SK-N-SH (cell line): ENCODE measurements at regions not wholly inside any gene's neighbourhood (a gene's known extent, or its start where the extent isn't known, plus 50 kb on each side); places are given as distances from the start of the nearest gene placed in this dataset.

Experiments
- CTCF ChIA-PET: fragments of 300-600, 350-600 bp; formaldehyde crosslinking; extraction: SDS; loops from one replicate; lab custom pipeline; 2021; lab: Yijun Ruan, JAX
- POLR2A ChIA-PET: fragments of 350-600 bp; sonication (Branson Sonifier 250); formaldehyde crosslinking; extraction: SDS; loops from one replicate; lab custom pipeline; 2020; ENCODE audit warnings: antibody characterized with exemption, inconsistent platforms; lab: Yijun Ruan, JAX
- DNase-seq: peaks from one replicate; pipeline ENCODE4 v3.0.0; 2012
- H2AFZ ChIP-seq: fragments of 200-600 bp; sonication (generic); 2 replicates; pipeline ENCODE4 v1.8.1; 2016; ENCODE audit warnings: antibody characterized with exemption, mild to moderate bottlenecking, low read depth
- H3F3A ChIP-seq: fragments of 200-600 bp; sonication (generic); replicated peaks from 2 replicates; pipeline ENCODE3; 2016; ENCODE audit warnings: antibody characterized with exemption, mild to moderate bottlenecking; ENCODE audit not compliant: insufficient read depth
- H3K27ac ChIP-seq, 2 experiments: fragments of 200-500 bp in 1 of 2; fragments of 200-600 bp in 1 of 2; sonication (Bioruptor generic) in 1 of 2; sonication (generic), shearing (Covaris generic) in 1 of 2; 2 replicates each; pipeline versions ENCODE4 v1.5.1 to v1.6.1; 2014 to 2016; ENCODE audit warnings: low read depth in 2 of 2, inconsistent platforms in 1 of 2, low read length in 1 of 2, mild to moderate bottlenecking in 1 of 2, mixed read lengths in 1 of 2
- H3K27me3 ChIP-seq: fragments of 200-600 bp; sonication (generic), shearing (Covaris generic); 2 replicates; pipeline ENCODE4 v1.6.1; 2016; ENCODE audit warnings: mixed run types; ENCODE audit not compliant: insufficient read depth
- H3K36me3 ChIP-seq, 2 experiments: fragments of 200-500 bp in 1 of 2; fragments of 200-600 bp in 1 of 2; sonication (Bioruptor generic) in 1 of 2; sonication (generic) in 1 of 2; replicated peaks in 1 of 2; 2 replicates each; pipeline versions ENCODE3 to v1.5.1; 2014 to 2016; ENCODE audit warnings: low read length in 1 of 2, mild to moderate bottlenecking in 1 of 2; ENCODE audit not compliant: insufficient read depth in 2 of 2, control insufficient read depth in 1 of 2
- H3K4me1 ChIP-seq, 2 experiments: fragments of 200-500 bp in 1 of 2; fragments of 200-600 bp in 1 of 2; sonication (Bioruptor generic) in 1 of 2; sonication (generic), shearing (Covaris generic) in 1 of 2; 2 replicates each; pipeline versions ENCODE4 v1.5.1 to v1.6.1; 2014 to 2016; ENCODE audit warnings: low read depth in 1 of 2, low read length in 1 of 2, mixed run types in 1 of 2; ENCODE audit not compliant: insufficient read depth in 2 of 2, control insufficient read depth in 1 of 2
- H3K4me2 ChIP-seq: fragments of 200-600 bp; sonication (generic), shearing (Covaris generic); 2 replicates; pipeline ENCODE4 v1.6.1; 2017; ENCODE audit warnings: mixed run types
- H3K4me3 ChIP-seq, 2 experiments: fragments of 200-500 bp in 1 of 2; fragments of 200-600 bp in 1 of 2; sonication (Bioruptor generic) in 1 of 2; sonication (generic), shearing (Covaris generic) in 1 of 2; 2 replicates each; pipeline versions ENCODE4 v1.5.1 to v1.8.1; 2014 to 2016; ENCODE audit warnings: low read depth in 2 of 2, inconsistent platforms in 1 of 2, low read length in 1 of 2, mild to moderate bottlenecking in 1 of 2, mixed read lengths in 1 of 2, moderate library complexity in 1 of 2
- H3K79me2 ChIP-seq: fragments of 200-600 bp; sonication (generic); 2 replicates; pipeline ENCODE4 v1.8.1; 2017; ENCODE audit warnings: mild to moderate bottlenecking; ENCODE audit not compliant: insufficient read depth
- H3K9ac ChIP-seq: fragments of 200-600 bp; sonication (generic); 2 replicates; pipeline ENCODE4 v1.6.1; 2017; ENCODE audit warnings: mixed run types
- H3K9me2 ChIP-seq: fragments of 200-600 bp; sonication (generic); 2 replicates; pipeline ENCODE4 v1.6.1; 2017; ENCODE audit warnings: mixed run types
- H3K9me3 ChIP-seq: fragments of 200-600 bp; sonication (generic); 2 replicates; pipeline ENCODE4 v1.6.1; 2017; ENCODE audit warnings: mixed run types, mild to moderate bottlenecking, moderate library complexity
- H4K20me1 ChIP-seq: fragments of 200-600 bp; sonication (generic); 2 replicates; pipeline ENCODE4 v1.6.1; 2017; ENCODE audit warnings: mild to moderate bottlenecking, mixed run types; ENCODE audit not compliant: insufficient read depth
- EP300 ChIP-seq, 2 experiments: IDR thresholded peaks; 2 replicates each; pipeline versions ENCODE4 v1.4.0 to v1.6.1; 2012; ENCODE audit warnings: borderline replicate concordance in 1 of 2, low read depth in 1 of 2, low read length in 1 of 2
- GABPA ChIP-seq: IDR thresholded peaks from 2 replicates; pipeline ENCODE4 v1.4.0; 2012; ENCODE audit warnings: low read depth, mild to moderate bottlenecking
- JUND ChIP-seq: IDR thresholded peaks from 2 replicates; pipeline ENCODE4 v1.4.0; 2012
- MXI1 ChIP-seq: IDR thresholded peaks from 2 replicates; pipeline ENCODE4 v1.6.1; 2012; ENCODE audit warnings: mild to moderate bottlenecking, low read depth, low read length, improper control_type of control experiment
- POLR2AphosphoS5 ChIP-seq: IDR thresholded peaks from 2 replicates; pipeline ENCODE4 v1.6.1; 2012; ENCODE audit warnings: low read depth, low read length
- SIN3A ChIP-seq: IDR thresholded peaks from 2 replicates; pipeline ENCODE4 v1.6.1; 2012; ENCODE audit warnings: low read depth, mild to moderate bottlenecking, low read length, moderate library complexity, borderline replicate concordance
- SMC3 ChIP-seq: IDR thresholded peaks from 2 replicates; pipeline ENCODE4 v1.6.1; 2012; ENCODE audit warnings: low read depth, low read length, improper control_type of control experiment
- TAF1 ChIP-seq: IDR thresholded peaks from 2 replicates; pipeline ENCODE4 v1.6.1; 2012; ENCODE audit warnings: low read depth, mild to moderate bottlenecking, low read length, moderate library complexity, borderline replicate concordance
- TCF12 ChIP-seq: IDR thresholded peaks from 2 replicates; pipeline ENCODE4 v1.4.0; 2012
- WGBS: methylation state at CpG from one replicate; pipeline ENCODE4 v1.1.6; 2017; ENCODE audit warnings: low lambda C conversion rate; 5-methylcytosine and 5-hydroxymethylcytosine counted together
- TF ChIP-seq, protein P1 (sequence below): IDR thresholded peaks from 2 replicates; pipeline ENCODE4 v1.4.0; 2012; ENCODE audit warnings: low read depth, borderline replicate concordance
- TF ChIP-seq, protein P2 (sequence below): IDR thresholded peaks from 2 replicates; pipeline ENCODE4 v1.4.0; 2012; ENCODE audit warnings: low read depth
- TF ChIP-seq, protein P3 (sequence below): fragments of 150-350 bp; IDR thresholded peaks from 2 replicates; pipeline ENCODE4 v1.6.1; 2017; ENCODE audit warnings: antibody characterized with exemption, low read length, low read depth, borderline replicate concordance

- TF ChIP-seq MXI1 (no peak), EP300 (IDR thresholded peaks at IDR 0.05; ENCODE audit: borderline replicate concordance in 1 of 2, low read depth in 1 of 2, low read length in 1 of 2) (no peak), JUND (no peak)
- peaks cover 3 to 42% of the 10 kb centered on the region in 2 experiments for H3K36me3 ChIP-seq
- no peak overlapping the region for H3K27ac ChIP-seq
- no peak overlapping the region for H3K4me3 ChIP-seq
- no peaks in the 10 kb centered on the region for H3K9me3 ChIP-seq
- H3K79me2 ChIP-seq = no peaks in the 10 kb centered on the region
- CTCF ChIA-PET = interaction anchor here (0.8 to 1.6 kb wide), 4 partner anchors 18 to 357 kb away, joined by 3 to 7 read pairs (median 4); no protein-coding TSS in a partner anchor
- POLR2A ChIA-PET = no interaction called here
- peaks cover 3% of the 10 kb centered on the region for H3F3A ChIP-seq
- no peaks in the 10 kb centered on the region for H3K27me3 ChIP-seq
- no peak overlapping the region for H3K4me2 ChIP-seq
- H3K9me2 ChIP-seq = no peaks in the 10 kb centered on the region
- no peak overlapping the region for H2AFZ ChIP-seq
- no peaks in the 10 kb centered on the region for H4K20me1 ChIP-seq
- no peak for DNase-seq
- no peaks in the 10 kb centered on the region; a peak in 1 of 4 replicates for H3K4me1 ChIP-seq
- H3K9ac ChIP-seq = no peak overlapping the region
- 94% methylated on average over 14 of the region's 28 CpGs for WGBS
Measured at GRCh38 chr3:127036209-127037020, 53.5 kb downstream of the PLXNA1 start.

DNA sequence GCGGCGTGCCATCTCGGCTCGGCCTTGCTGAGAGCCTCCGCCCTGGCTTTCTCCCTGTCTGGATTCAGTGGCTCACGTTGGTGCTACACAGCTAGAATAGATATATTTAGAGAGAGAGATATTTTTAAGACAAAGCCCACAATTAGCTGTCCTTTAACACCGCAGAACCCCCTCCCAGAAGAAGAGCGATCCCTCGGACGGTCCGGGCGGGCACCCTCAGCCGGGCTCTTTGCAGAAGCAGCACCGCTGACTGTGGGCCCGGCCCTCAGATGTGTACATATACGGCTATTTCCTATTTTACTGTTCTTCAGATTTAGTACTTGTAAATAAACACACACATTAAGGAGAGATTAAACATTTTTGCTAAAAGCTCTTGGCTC, 54.1 kb downstream of the PLXNA1 start:
- H3K4me1 ChIP-seq = no peaks in the 10 kb centered on the region; a peak in 1 of 4 replicates
- DNase-seq = no peak
- H2AFZ ChIP-seq = no peak overlapping the region
- 96% methylated on average over 12 of the region's 16 CpGs for WGBS
- H3K4me3 ChIP-seq = no peak overlapping the region
- no peaks in the 10 kb centered on the region for H3K79me2 ChIP-seq
- H3F3A ChIP-seq = peaks cover 3% of the 10 kb centered on the region
- H3K4me2 ChIP-seq = no peak overlapping the region
- H3K27me3 ChIP-seq = no peaks in the 10 kb centered on the region
- H3K9me3 ChIP-seq = no peaks in the 10 kb centered on the region
- H3K9me2 ChIP-seq = no peaks in the 10 kb centered on the region
- no peak overlapping the region for H3K9ac ChIP-seq
- H3K27ac ChIP-seq = no peak overlapping the region
- CTCF ChIA-PET = interaction anchor here (0.8 to 1.6 kb wide), 4 partner anchors 19 to 357 kb away, joined by 3 to 7 read pairs (median 4); no protein-coding TSS in a partner anchor
- no peaks in the 10 kb centered on the region for H4K20me1 ChIP-seq
- POLR2A ChIA-PET = no interaction called here
- H3K36me3 ChIP-seq = peaks cover 3 to 36% of the 10 kb centered on the region in 2 experiments
- TF ChIP-seq SMC3 (no peak), TCF12 (no peak), POLR2AphosphoS5 (no peak), MXI1 (no peak), GABPA (no peak), TAF1 (no peak), SIN3A (no peak)
- TF ChIP-seq, protein P1, sequence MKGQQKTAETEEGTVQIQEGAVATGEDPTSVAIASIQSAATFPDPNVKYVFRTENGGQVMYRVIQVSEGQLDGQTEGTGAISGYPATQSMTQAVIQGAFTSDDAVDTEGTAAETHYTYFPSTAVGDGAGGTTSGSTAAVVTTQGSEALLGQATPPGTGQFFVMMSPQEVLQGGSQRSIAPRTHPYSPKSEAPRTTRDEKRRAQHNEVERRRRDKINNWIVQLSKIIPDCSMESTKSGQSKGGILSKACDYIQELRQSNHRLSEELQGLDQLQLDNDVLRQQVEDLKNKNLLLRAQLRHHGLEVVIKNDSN = no peak
- TF ChIP-seq, protein P2, sequence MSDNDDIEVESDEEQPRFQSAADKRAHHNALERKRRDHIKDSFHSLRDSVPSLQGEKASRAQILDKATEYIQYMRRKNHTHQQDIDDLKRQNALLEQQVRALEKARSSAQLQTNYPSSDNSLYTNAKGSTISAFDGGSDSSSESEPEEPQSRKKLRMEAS = no peak
- TF ChIP-seq, protein P3, sequence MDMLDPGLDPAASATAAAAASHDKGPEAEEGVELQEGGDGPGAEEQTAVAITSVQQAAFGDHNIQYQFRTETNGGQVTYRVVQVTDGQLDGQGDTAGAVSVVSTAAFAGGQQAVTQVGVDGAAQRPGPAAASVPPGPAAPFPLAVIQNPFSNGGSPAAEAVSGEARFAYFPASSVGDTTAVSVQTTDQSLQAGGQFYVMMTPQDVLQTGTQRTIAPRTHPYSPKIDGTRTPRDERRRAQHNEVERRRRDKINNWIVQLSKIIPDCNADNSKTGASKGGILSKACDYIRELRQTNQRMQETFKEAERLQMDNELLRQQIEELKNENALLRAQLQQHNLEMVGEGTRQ = no peak
